ENCODE measurements at regions not wholly inside any gene's neighbourhood (a gene's known extent, or its start where the extent isn't known, plus 50 kb on each side); places are given as distances from the start of the nearest gene placed in this dataset.

DNA sequence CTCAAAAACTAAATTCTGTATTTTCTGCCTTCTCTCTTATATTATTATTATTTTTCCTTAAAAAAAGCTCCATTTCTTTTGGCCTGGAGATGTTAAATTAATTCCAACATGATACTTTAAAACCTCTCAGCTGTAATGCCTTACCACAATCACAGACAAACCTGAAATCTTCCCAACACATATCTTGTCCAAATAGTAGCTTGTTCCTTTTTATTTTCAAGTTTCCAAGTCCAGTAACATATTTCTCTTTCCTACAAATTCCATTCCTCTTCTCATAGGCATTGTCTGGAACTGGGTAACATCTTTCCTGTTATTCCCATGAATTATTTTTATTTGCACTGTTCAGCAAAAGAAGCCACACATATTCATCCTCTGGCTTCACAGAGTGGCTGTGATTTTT lies 137.0 kb downstream of the SLITRK6 start:
- no peak for DNase-seq

DNA sequence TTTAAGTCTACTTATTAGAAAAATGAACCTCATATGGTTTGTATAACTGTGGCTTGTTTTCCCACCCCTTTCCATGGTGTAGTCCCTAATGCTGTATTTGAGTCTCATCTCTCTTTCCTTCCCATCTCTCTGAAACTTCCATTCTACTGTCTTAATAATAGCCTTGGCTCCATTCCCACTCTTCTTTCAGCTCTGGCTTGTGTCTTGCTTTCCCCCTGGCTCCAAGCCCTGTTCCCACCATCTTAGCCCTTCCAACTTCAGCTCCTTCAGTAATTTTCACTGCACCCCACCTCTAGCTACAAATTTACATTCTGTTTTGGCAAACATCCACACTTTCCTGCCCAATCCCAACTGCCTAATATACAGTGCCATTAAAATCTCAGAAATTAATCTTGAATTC lies 137.5 kb downstream of the SLITRK6 start:
- no peak for DNase-seq

DNA sequence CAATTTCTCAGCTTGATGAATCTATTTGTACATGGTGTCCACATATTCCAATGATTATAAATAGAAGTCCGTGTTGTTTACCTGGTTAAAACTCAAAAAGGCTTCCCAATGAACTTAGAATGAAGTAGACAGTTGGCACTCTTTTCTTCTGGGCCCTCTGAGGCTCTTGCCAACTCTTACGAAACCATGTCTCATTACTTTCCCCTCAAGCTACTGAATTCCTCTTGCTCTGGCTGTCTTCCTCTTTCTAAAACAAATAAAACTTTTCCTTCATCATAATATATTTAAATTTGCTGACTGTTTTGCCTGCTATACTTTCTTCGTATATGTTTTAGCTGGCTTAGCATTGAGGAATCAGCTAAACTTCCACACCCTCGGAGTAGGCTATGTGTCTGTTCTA lies 139.7 kb downstream of the SLITRK6 start:
- DNase-seq = no peak

DNA sequence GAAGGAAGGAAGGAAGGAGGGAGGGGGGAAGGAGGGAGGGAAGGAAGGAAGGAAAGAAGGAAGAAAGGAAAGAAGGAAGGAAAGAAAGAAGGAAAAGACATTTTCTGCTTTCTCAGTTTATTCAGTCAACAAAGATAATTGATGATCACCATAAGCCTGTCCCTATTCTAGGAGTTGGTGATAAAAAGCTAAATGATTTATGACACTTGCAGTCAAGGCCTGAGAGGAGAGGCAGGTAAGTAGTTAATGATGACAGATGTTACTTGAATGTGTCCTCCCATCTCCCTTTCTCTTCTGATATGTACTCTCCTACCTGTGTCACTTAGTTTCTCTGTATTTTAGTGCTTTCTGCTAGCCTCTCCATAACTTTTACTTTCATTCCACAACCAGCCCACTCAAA lies 141.3 kb downstream of the SLITRK6 start:
- DNase-seq = no peak

DNA sequence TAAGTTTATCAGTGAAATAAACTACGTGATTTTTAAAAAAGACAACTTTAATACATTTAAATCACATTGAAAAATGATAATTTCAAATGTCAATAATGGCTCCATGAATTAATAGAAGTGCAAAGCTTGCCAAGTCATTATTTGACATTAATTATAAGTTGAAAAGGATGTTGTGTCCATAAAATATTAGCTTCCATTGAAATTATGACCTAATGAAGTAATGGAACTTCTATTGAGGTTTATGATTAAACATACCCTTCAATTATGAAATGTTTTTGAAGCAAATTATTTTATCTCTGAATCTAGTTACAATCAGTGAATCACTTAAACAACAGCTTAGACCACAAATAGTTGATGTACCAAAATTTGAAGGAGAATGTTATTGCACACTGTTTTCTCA lies 144.2 kb downstream of the SLITRK6 start:
- no peak for DNase-seq

DNA sequence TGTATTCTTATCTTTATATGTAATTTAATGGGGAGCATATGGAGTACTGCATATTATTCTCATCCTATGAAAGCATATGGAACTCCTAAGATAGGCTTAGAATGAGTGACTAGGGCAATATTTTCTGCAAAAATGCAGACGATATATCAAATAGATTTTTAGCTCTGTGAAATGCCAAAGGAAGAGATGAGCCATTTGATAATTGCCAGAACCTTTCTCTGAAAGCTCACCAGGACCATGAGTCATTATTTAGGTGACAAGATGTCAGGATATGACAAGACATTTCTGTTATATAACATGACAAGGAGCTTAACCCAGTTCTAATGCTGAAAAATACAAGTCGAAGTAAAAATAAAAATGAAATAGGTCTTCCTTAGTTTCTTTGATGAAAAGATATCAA lies 145.0 kb downstream of the SLITRK6 start:
- no peak for DNase-seq

DNA sequence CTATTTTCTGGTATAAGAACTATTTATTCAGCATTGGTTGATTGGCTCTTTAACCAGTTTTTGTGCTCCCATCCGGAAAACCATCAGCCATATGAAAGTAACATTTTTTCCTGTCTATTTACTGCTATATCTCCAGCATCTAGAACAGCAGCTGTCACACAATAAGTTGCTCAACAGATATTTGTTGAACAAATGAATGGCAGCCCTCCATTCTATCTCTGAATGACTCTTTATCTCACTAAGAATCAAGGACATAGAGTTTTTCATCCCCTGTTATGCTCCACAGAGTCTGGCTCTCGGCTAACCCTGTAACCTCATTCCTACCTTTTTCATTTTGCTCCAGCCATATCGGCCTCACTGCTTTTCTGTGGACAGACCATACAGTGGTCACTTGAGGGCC lies 145.5 kb downstream of the SLITRK6 start:
- no peak for DNase-seq

DNA sequence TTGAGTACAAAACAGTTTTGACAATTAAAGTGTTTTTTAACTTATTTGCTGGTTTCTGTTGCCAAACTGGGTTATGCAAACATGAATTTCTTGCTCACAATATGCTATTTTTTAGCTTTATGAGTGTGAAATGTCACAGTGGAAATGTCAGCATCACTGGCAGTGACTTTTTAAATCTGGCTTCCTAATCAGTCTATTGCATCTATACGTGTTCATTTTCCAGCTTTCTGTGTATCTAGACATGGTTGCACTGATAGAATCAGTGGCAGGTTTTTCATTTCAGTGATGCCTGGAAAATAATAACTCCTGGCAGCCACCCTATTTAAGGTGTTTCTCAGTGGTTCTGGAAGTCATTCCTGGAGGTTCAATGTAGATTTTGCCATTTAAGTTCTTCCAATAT lies 146.7 kb downstream of the SLITRK6 start:
- DNase-seq = no peak

DNA sequence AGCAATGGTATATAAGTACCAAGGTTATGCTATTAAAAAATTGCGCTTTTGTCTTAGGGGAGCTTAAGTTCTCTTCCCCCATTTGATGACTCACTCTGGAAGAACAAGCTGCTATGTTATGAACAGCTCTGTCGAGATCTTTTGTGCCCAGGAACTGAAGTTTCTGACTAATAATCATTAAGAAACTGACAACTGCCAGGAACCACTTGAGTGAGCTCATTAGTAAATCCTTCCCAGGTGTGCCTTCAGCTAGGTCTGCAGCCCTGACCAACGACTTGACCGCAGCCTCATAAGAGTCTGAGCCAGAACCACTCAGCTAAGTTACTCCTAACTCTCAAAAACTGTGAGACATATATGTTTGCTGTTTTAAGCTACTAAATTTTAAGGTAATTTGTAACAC lies 147.8 kb downstream of the SLITRK6 start:
- no peak for DNase-seq

DNA sequence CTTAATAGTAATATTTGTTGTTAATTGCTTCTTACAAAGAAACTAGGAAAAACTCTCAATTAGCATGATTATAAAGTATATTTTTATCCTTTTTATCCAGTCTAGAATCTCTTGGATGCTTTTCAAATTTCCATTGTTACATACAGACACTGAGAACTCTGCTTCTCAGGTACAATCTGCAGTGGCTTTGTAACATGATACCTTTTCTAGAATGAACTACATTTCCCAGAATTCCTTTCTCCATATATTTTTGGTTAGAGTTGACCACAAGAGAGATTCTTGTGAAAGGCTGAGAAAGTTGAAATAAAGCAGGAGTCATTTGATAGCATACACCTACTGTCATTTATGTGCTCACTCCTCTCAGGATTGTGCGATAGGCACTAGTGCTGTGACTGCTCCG lies 148.6 kb downstream of the SLITRK6 start:
- no peak for DNase-seq

DNA sequence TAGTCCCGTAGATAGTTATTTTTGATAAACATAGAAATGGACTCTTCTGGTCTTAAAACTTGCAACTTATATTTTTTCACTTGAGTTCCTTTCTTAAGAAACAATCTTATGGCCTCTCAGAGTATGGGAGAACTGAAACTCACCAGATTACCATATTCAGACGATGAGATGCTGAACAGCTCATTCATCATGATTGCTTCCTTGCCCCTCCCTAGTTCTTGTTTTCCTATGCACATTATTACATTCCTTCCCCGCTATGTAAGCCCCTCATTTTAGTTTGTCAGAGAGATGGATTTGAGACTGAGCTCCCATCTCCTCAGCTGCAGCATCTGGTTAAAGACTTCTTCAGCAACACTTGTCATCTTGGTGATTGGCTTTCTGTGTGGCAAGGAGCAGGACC lies 158.5 kb downstream of the SLITRK6 start:
- DNase-seq = no peak

DNA sequence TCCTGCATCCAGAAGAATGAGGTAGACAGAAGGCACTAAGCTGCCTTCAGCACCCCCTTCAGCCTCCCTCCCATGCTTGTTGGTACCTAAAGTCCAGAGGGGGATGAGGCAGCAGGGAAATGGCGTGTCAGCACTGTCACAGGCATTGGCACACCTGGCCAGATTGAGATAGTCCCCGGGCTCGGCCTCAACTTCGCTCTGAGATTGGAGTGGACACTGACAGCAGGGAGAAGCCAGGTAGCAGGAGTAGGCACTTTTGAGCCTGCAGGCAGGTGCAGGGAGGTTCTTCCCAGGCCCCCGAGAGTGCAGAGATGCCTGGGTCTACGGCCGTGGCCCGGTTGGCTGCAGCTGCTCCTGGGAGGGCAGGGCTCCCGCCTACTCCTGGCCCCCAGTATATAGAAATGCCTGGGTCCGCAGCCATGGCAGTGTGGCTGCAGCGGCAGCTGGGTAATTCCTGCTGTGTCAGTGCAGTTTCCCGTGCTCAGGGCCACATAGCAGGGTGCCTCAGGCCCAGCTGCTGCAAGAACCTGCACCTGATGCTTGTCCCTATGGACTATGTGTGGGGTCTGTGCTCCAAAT lies 160.3 kb downstream of the SLITRK6 start:
- DNase-seq = no peak

DNA sequence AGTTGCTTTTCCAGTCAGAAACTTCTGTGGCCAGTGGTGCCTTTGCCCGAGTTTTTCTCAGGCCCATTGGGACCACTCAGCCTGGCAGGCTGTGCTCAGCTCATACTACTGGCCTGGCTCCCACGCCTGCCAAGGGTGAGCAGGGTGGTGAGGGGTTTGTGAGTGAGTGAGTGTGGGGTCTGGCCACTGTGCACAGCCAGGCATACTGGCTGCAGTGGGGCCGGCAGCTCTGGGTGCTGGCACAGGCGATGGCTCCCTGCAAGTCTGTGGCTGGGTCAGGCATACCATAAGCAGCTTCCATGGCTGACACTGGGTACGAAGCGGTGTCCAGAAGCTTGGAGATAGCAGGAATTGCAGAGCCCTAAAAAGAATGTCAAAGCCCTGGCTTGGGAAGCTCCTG lies 161.0 kb downstream of the SLITRK6 start:
- no peak for DNase-seq

DNA sequence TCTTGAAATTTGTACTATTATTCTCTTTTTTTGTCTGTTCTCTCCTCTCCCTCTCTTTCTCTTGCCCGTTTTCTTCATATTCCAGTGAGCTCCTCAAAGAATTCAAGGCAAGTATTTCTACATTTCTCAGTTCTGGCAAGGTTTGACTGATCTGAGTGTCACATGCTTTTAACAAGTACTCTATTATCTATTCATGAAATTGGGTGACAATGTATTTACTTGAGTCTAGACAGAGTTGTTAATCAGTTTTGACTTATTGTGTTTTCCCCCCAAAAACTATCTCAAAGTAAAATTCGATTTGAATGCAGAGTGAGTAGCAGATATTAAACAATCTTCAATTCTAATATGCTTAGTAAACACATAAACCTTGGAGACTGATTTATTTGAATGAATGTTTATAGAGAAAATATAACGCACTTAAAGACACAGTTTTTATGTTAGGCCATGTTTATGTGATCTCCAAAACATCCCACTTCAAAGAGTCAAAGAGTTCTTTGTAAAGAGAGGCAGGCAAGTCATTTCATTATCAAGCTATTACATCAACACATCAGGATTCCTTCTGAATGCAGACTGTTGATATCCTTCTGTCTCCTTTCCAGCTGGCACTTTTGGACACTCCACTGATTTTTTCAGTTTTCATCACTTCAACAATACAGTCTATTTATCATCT lies 166.6 kb downstream of the SLITRK6 start:
- no peak for DNase-seq

DNA sequence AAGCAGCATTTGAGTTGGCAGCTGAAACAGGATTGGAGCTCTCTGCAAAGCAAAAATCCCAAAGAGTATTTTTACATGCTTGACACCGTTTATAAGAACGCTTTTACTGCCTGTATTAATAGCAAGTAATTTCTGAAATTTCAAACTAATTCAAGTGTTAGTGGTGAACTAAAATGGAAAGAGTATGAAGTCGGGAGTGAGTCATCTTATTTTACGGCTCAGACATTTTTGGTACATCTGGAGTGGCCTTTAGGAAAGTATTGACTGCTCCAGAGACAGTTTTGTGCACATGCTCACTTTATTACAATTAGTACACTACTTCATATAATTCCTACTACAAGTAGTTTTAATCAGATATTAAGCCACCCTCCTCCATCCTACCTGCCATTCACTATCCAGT lies 167.4 kb downstream of the SLITRK6 start:
- no peak for DNase-seq

DNA sequence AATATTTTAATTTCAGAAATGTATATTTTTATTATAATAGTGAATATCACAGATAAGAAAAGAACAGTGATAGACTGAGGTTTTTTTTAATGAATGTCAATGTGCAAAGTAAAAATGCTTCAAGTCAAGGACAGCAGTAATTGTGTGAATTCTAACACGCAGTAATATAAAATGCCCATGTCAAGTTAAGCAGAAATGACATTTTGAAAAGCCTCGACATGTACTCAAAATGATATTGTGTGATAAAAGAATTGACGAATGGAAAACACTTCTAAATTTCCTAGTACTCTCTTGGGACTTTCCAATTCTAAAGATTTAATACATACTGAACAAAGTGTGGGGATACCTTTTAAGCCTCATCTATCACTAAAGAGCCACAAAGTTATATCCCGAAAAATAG lies 172.6 kb downstream of the SLITRK6 start:
- DNase-seq = no peak

DNA sequence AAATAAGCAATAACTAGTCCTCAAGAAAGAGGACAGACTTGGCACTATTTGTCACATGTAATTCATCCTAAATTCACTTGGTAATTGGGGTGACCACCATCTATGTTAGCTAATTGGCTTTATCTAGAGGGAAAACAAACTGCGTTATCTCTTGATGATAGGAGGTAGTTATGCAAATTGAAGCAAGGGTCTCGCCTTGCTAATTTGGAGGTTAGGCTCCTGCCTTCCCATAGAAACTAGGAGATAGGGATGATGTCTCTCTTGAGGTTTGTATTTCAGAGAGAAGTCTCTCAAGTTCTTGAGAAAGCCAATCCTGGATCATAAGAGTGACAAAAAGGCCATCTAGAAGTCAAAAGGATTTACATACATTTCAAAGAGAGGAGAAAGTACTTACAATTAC lies 179.9 kb downstream of the SLITRK6 start:
- no peak for DNase-seq

DNA sequence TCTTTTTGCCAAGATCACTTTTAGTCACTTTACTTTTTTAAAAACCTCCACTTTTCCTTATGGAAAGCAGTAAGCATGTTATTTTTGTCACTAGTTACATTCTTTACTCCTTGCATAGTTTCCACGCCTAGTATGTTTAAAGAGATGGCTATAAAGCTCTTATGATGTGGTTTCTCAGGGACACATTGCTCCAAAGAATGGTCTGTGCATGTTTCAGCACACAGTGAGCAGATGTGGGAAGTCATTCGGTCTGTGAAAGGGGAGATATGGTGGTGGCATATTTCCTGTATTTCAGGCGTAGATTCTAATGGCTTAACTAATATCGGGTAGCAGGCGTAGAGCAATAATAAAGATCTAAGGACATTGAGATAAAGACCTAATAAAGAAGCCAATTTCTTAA lies 180.7 kb downstream of the SLITRK6 start:
- DNase-seq = no peak

DNA sequence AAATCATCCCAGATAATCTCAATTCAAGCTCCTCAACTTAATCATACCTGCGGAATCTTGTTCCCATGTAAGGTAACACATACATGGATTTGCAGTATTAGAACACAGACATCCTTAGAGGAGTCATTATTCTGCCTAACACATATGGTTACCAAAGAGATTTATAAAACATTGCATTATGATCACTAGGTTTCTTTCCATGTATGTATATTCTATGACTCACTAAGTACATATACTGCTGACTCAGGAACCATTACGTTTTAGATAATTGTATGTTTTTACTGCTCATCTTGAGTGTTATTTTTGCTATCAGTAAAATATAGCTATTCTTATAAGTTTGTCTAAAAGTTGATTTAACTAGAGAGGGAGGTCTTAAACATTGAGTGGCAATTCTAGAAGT lies 182.9 kb downstream of the SLITRK6 start:
- no peak for DNase-seq

DNA sequence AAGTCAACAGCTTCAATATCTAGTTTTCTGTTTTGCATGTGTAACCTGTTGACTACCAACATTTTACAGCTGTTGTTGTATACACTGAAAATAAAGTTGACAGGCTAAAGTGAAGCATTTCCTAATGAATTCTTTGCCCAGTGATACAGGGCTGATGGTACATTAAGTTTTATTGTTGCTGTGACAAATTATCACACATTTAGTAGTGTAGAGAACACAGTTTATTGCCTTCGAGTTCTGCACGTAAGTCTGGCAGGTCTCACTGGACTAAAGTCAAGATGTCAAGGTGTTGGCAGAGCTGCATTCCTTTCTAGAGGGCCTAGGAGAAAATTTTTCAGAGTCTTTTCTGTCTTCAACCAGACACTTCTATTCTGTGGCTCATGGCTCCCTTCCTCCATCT lies 184.2 kb downstream of the SLITRK6 start:
- DNase-seq = no peak

DNA sequence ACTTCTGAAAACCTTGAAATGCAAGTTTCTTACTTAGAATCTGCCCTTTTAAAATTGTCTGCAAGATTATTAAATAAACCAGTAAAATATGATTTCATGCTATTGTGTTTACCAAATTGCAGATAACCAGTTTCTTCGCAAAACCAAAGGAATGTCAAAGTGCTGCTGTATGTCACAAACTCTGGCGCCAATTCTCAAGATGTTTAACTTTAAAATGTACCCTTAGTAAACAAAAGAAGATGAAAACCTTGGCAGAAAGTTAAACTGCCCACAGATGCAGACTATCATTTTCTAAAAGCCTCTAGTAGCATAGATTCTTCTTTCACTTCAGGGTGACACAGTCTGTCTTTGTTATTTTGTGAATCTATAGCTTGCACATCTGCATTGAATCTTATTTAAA lies 189.2 kb downstream of the SLITRK6 start:
- no peak for DNase-seq

DNA sequence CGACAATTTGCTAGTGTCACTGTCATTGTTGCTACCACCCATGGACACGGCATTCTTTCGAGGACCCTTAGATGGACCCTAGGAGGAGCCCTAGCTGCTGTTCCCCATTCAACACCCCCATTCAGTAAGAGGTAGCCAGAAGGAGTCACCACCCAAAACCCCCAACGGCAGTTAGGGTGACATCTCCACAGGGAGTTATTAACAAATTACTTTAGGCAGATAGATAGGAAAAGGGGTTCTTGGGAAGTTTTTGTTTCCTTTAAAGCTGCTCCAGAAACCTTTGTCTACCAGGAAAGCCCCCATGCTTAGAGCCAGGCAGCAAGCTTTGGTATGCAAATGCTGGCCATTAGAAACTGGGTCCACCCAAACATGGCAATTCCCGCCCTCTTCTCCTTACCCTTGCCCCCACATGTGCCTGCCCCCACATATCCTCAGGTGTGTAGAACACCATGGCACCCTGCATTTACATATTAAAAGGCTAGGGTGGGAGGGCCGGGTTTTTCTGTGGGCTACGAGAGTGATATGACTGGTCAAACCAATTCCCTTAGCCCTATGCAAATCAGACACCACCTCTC lies 190.9 kb downstream of the SLITRK6 start:
- DNase-seq = no peak

DNA sequence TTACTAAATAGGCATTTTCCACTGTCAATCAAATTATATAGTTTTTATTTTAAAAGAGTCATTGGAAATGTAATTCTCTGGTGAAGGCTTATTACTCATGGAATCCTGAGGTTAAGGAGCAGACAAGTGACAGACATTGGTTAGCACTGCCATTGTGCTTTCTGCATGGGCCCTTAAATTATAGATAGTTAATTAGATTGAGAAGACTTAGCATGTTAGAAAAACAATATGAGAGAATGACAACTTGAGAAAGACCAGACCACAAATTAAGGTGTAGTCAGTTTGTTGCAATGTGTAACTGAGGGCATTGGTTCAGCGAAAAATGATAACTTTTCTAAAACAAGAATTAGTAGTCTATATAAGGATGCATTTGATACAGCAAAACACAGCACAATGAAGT lies 195.5 kb downstream of the SLITRK6 start:
- DNase-seq = no peak

DNA sequence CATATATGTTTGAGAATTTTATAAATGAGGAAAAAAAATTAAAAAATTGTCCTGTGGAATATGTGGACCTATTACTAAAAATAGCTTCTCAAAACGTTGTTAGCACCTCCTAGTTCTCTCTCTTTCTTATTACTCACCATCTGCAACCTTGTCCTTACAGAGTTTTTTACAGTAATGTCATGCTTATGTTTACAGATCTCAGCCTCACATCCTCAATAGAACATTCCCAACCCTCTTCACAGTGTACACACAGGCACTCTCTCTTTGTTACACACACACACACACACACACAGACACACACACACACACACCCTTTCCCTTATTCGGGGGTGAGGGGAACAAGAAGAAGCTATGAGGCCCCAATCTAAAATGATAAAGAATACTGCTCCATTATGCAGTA lies 197.7 kb downstream of the SLITRK6 start:
- DNase-seq = no peak

All from CD4-positive, alpha-beta T cell treated with Interleukin-4 for 1 hour (primary cell).